ENCODE measurements at regions not wholly inside any gene's neighbourhood (a gene's known extent, or its start where the extent isn't known, plus 50 kb on each side); places are given as distances from the start of the nearest gene placed in this dataset.

DNA sequence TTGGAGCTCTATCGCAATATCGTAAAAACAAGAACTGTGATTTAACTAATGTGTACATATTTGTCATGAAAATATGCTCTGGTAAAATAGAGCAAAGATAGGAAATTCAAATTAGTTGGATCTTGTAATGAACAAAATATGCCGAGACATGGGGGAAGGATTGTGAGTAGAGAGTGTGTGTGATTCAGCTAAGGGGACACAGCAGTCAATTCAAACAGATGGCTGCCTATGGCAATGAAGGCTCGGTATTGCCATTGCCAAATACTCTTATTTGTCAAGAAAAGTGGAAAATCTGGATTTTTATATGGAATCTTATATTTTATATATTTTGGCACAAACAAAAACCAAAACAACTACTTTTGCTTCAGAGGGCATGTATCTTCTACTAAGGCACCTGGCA, 227.3 kb upstream of the BCHE start:
- no peak for DNase-seq
- Histone ChIP-seq H3K79me2 (ENCODE audit: insufficient read depth) (no peaks in the 10 kb centered on the region), H3K9ac (no peak overlapping the region), H3K4me2 (no peak overlapping the region), H3F3A (replicated peaks; ENCODE audit: insufficient read depth) (no peaks in the 10 kb centered on the region), H3K27me3 (ENCODE audit: insufficient read depth) (no peaks in the 10 kb centered on the region), H3K36me3 (replicated peaks in 1 of 2; ENCODE audit: control insufficient read depth in 1 of 2, insufficient read depth in 2 of 2, low read length in 1 of 2) (no peaks in the 10 kb centered on the region), H3K9me2 (no peaks in the 10 kb centered on the region), H2AFZ (ENCODE audit: low read depth) (no peak overlapping the region), H4K20me1 (ENCODE audit: insufficient read depth) (no peaks in the 10 kb centered on the region), H3K9me3 (no peaks in the 10 kb centered on the region), H3K4me3 (ENCODE audit: low read depth in 2 of 2, low read length in 1 of 2) (no peak overlapping the region), H3K4me1 (ENCODE audit: control insufficient read depth in 1 of 2, insufficient read depth in 2 of 2, low read depth in 1 of 2, low read length in 1 of 2) (no peaks in the 10 kb centered on the region), H3K27ac (ENCODE audit: low read depth in 2 of 2, low read length in 1 of 2) (no peak overlapping the region)
- TF ChIP-seq RAD21 (IDR thresholded peaks at IDR 0.05; ENCODE audit: low read length) (no peak), FOXJ3 (CRISPR knock-in tag; IDR thresholded peaks at IDR 0.05) (no peak), FOXM1 (IDR thresholded peaks at IDR 0.05; ENCODE audit: low read depth) (no peak), NFIC (IDR thresholded peaks at IDR 0.05; ENCODE audit: borderline replicate concordance) (no peak), TEAD4 (IDR thresholded peaks at IDR 0.05; ENCODE audit: borderline replicate concordance, insufficient read depth) (no peak), GABPA (IDR thresholded peaks at IDR 0.05; ENCODE audit: low read depth) (no peak), GATA2 (CRISPR knock-in tag; IDR thresholded peaks at IDR 0.05) (no peak), SIN3A (IDR thresholded peaks at IDR 0.05; ENCODE audit: borderline replicate concordance, low read depth, low read length) (no peak), SMC3 (IDR thresholded peaks at IDR 0.05; ENCODE audit: low read depth, low read length) (no peak), JUND (IDR thresholded peaks at IDR 0.05) (no peak), RCOR1 (IDR thresholded peaks at IDR 0.05; ENCODE audit: low read length) (no peak), POLR2AphosphoS5 (IDR thresholded peaks at IDR 0.05; ENCODE audit: low read depth, low read length) (no peak)
- TF ChIP-seq, protein P1, sequence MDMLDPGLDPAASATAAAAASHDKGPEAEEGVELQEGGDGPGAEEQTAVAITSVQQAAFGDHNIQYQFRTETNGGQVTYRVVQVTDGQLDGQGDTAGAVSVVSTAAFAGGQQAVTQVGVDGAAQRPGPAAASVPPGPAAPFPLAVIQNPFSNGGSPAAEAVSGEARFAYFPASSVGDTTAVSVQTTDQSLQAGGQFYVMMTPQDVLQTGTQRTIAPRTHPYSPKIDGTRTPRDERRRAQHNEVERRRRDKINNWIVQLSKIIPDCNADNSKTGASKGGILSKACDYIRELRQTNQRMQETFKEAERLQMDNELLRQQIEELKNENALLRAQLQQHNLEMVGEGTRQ (IDR thresholded peaks at IDR 0.05; ENCODE audit: borderline replicate concordance, low read depth, low read length), result no peak
- TF ChIP-seq, protein P2, sequence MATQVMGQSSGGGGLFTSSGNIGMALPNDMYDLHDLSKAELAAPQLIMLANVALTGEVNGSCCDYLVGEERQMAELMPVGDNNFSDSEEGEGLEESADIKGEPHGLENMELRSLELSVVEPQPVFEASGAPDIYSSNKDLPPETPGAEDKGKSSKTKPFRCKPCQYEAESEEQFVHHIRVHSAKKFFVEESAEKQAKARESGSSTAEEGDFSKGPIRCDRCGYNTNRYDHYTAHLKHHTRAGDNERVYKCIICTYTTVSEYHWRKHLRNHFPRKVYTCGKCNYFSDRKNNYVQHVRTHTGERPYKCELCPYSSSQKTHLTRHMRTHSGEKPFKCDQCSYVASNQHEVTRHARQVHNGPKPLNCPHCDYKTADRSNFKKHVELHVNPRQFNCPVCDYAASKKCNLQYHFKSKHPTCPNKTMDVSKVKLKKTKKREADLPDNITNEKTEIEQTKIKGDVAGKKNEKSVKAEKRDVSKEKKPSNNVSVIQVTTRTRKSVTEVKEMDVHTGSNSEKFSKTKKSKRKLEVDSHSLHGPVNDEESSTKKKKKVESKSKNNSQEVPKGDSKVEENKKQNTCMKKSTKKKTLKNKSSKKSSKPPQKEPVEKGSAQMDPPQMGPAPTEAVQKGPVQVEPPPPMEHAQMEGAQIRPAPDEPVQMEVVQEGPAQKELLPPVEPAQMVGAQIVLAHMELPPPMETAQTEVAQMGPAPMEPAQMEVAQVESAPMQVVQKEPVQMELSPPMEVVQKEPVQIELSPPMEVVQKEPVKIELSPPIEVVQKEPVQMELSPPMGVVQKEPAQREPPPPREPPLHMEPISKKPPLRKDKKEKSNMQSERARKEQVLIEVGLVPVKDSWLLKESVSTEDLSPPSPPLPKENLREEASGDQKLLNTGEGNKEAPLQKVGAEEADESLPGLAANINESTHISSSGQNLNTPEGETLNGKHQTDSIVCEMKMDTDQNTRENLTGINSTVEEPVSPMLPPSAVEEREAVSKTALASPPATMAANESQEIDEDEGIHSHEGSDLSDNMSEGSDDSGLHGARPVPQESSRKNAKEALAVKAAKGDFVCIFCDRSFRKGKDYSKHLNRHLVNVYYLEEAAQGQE (IDR thresholded peaks at IDR 0.05; ENCODE audit: low read depth, low read length), result no peak
- TF ChIP-seq, protein P3, sequence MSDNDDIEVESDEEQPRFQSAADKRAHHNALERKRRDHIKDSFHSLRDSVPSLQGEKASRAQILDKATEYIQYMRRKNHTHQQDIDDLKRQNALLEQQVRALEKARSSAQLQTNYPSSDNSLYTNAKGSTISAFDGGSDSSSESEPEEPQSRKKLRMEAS (IDR thresholded peaks at IDR 0.05; ENCODE audit: low read depth), result no peak
- CTCF ChIA-PET, result no interaction called here
- POLR2A ChIA-PET, result no interaction called here
- 34% methylated on average over 4 of the region's 4 CpGs for WGBS (ENCODE audit: low lambda C conversion rate)
